22Rv1 (cell line): ENCODE measurements at regions not wholly inside any gene's neighbourhood (a gene's known extent, or its start where the extent isn't known, plus 50 kb on each side); places are given as distances from the start of the nearest gene placed in this dataset.

Experiments
- ZFX ChIP-seq: fragments of 450-650 bp; IDR thresholded peaks from 2 replicates; pipeline ENCODE4 v1.6.1; 2017; ENCODE audit warnings: antibody characterized with exemption, borderline replicate concordance
- TF ChIP-seq, protein P1 (sequence below): fragments of 450-650 bp; IDR thresholded peaks from 2 replicates; pipeline ENCODE4 v1.5.1; 2017; ENCODE audit warnings: mild to moderate bottlenecking

DNA sequence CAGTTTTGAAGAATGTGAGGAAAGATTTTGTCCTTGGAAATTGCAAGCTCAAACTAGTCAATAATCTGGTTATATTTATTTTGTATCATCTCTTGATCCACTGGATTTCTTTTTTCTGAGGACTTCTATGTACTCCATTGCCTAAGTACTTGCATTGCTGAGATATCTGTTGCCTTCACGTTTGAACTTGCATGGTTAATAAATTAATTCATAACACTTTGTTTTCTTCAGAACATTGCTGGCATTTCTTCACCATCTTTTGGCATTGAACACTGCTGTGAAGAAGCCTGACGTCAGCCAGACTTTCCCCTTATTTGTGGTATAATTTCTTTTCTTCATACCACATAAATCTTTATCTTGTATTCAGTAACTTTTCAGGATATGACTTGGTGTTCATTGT lies 246.0 kb upstream of the KIF2A start:
- TF ChIP-seq, protein P1, sequence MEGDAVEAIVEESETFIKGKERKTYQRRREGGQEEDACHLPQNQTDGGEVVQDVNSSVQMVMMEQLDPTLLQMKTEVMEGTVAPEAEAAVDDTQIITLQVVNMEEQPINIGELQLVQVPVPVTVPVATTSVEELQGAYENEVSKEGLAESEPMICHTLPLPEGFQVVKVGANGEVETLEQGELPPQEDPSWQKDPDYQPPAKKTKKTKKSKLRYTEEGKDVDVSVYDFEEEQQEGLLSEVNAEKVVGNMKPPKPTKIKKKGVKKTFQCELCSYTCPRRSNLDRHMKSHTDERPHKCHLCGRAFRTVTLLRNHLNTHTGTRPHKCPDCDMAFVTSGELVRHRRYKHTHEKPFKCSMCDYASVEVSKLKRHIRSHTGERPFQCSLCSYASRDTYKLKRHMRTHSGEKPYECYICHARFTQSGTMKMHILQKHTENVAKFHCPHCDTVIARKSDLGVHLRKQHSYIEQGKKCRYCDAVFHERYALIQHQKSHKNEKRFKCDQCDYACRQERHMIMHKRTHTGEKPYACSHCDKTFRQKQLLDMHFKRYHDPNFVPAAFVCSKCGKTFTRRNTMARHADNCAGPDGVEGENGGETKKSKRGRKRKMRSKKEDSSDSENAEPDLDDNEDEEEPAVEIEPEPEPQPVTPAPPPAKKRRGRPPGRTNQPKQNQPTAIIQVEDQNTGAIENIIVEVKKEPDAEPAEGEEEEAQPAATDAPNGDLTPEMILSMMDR: no peak
- TF ChIP-seq ZFX: no peak
